DND-41 (cell line): ENCODE measurements at regions not wholly inside any gene's neighbourhood (a gene's known extent, or its start where the extent isn't known, plus 50 kb on each side); places are given as distances from the start of the nearest gene placed in this dataset.

Source experiments
- ATAC-seq: fragments of 200-7000 bp; cut with Tn5 transposase; 3 replicates; pipeline ENCODE4 v1.9.1; 2021; ENCODE audit warnings: low read depth; ENCODE audit not compliant: insufficient read depth
- DNase-seq: peaks from one replicate; pipeline ENCODE4 v3.0.0-alpha.2; 2020
- H2AFZ ChIP-seq: 2 replicates; pipeline ENCODE4 v1.6.0; 2012; ENCODE audit warnings: low read depth, low read length
- H3K27ac ChIP-seq: 2 replicates; pipeline ENCODE4 v1.5.1; 2012; ENCODE audit warnings: low read length, inconsistent platforms
- H3K27me3 ChIP-seq: fragments of 200-600 bp; sonication (generic); 2 replicates; pipeline ENCODE4 v1.6.0; 2012; ENCODE audit warnings: low read length, mild to moderate bottlenecking, inconsistent platforms; ENCODE audit not compliant: insufficient read depth, poor library complexity
- H3K36me3 ChIP-seq: 2 replicates; pipeline ENCODE4 v1.5.1; 2012; ENCODE audit warnings: low read length, inconsistent platforms; ENCODE audit not compliant: insufficient read depth
- H3K4me1 ChIP-seq: 2 replicates; pipeline ENCODE4 v1.5.1; 2012; ENCODE audit warnings: mild to moderate bottlenecking, low read length; ENCODE audit not compliant: insufficient read depth
- H3K4me2 ChIP-seq: 2 replicates; pipeline ENCODE4 v1.6.0; 2012; ENCODE audit warnings: mild to moderate bottlenecking, moderate library complexity, low read length, inconsistent platforms; ENCODE audit not compliant: insufficient read depth
- H3K4me3 ChIP-seq, 2 experiments: fragments of 200-600 bp in 1 of 2; shearing (Covaris generic) in 1 of 2; 2 replicates each; pipeline ENCODE4 v1.5.1; 2012 to 2016; ENCODE audit warnings: inconsistent platforms in 2 of 2, low read length in 2 of 2, mild to moderate bottlenecking in 2 of 2, low read depth in 1 of 2, moderate library complexity in 1 of 2
- H3K79me2 ChIP-seq: 2 replicates; pipeline ENCODE4 v1.6.0; 2012; ENCODE audit warnings: low read length, inconsistent platforms; ENCODE audit not compliant: insufficient read depth
- H3K9ac ChIP-seq: 2 replicates; pipeline ENCODE4 v1.6.0; 2012; ENCODE audit warnings: low read depth, mild to moderate bottlenecking, inconsistent platforms, low read length, moderate library complexity
- H3K9me3 ChIP-seq: 2 replicates; pipeline ENCODE4 v1.5.1; 2012; ENCODE audit warnings: low read length, moderate library complexity, mild to moderate bottlenecking, inconsistent platforms; ENCODE audit not compliant: insufficient read depth, severe bottlenecking
- H4K20me1 ChIP-seq: 2 replicates; pipeline ENCODE4 v1.6.0; 2012; ENCODE audit warnings: low read length; ENCODE audit not compliant: insufficient read depth
- EZH2 ChIP-seq: IDR thresholded peaks from 3 replicates; pipeline ENCODE4 v1.6.1; 2012; ENCODE audit warnings: borderline replicate concordance, low read depth, mild to moderate bottlenecking, moderate library complexity, low read length, inconsistent platforms; ENCODE audit not compliant: severe bottlenecking
- TF ChIP-seq, protein P1 (sequence below): IDR thresholded peaks from 2 replicates; pipeline ENCODE4 v1.5.1; 2012; ENCODE audit warnings: borderline replicate concordance, low read length, moderate library complexity, mild to moderate bottlenecking; ENCODE audit not compliant: poor library complexity, severe bottlenecking; ENCODE audit errors: extremely low read depth

DNA sequence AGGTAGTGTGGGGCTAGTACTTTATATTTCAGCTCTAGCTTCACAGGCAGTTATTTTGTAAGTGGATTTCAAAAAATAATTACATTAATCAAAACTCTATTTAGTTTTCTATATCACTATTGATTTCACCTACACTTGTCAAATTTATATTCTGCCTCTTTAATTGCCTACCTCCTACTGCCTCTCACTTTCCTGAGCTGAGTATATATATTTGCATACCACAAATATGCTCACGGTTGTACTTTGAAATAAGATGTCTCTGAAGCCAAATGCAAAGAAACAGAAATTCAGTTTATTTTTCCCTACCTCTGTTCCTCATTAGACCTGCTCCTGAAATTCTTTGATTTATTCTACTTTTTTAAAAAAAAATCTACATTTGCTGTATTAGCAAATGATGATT lies 309.3 kb upstream of the TGFBR2 start:
- Histone ChIP-seq H3K9me3 (no peaks in the 10 kb centered on the region), H3K27me3 (no peaks in the 10 kb centered on the region), H3K4me2 (no peak overlapping the region), H3K79me2 (no peaks in the 10 kb centered on the region), H3K36me3 (no peaks in the 10 kb centered on the region), H3K4me1 (no peaks in the 10 kb centered on the region; the same call in 1 of the 2 replicates), H3K4me3 (no peak overlapping the region), H2AFZ (no peak overlapping the region), H4K20me1 (no peaks in the 10 kb centered on the region), H3K27ac (no peak overlapping the region), H3K9ac (no peak overlapping the region)
- DNase-seq (no peak), ATAC-seq (no peak)
- TF ChIP-seq, protein P1, sequence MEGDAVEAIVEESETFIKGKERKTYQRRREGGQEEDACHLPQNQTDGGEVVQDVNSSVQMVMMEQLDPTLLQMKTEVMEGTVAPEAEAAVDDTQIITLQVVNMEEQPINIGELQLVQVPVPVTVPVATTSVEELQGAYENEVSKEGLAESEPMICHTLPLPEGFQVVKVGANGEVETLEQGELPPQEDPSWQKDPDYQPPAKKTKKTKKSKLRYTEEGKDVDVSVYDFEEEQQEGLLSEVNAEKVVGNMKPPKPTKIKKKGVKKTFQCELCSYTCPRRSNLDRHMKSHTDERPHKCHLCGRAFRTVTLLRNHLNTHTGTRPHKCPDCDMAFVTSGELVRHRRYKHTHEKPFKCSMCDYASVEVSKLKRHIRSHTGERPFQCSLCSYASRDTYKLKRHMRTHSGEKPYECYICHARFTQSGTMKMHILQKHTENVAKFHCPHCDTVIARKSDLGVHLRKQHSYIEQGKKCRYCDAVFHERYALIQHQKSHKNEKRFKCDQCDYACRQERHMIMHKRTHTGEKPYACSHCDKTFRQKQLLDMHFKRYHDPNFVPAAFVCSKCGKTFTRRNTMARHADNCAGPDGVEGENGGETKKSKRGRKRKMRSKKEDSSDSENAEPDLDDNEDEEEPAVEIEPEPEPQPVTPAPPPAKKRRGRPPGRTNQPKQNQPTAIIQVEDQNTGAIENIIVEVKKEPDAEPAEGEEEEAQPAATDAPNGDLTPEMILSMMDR, result no peak
- TF ChIP-seq EZH2, result no peak

DNA sequence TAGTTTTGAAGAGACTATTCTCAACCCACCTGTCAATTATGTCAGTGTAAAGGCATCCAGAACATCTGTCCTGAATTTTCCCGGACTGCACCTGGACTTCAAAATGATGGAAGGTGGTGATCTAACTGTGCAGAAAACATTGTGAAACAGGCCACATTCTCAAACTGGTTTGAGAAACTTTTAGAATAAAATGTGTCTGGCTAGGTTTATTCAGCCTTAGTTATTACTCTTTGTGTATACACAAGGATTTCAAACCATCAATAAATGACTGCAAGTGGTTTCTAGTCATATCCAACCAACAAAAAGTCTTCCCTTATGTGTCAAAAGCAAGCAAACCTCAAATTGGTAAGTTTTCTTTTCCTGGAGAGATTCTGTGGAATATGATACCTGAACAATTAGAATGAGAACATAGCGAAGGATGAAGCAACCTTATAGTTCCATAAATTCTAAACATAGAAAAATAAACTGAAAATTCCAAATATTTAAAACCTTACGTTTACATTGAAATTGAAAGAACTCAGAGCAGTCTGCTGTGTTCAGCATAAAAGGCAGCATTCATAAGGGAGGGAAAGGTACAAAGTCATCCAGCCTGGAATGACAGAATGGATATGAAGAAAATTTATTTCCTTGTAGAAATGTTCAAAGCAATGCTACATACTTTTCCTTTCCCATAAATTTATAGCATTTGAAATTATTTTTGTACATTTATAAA lies 306.6 kb upstream of the TGFBR2 start:
- TF ChIP-seq, protein P1, result no peak
- no peak for TF ChIP-seq EZH2
- Histone ChIP-seq H2AFZ (no peak overlapping the region), H3K4me2 (no peak overlapping the region)

DNA sequence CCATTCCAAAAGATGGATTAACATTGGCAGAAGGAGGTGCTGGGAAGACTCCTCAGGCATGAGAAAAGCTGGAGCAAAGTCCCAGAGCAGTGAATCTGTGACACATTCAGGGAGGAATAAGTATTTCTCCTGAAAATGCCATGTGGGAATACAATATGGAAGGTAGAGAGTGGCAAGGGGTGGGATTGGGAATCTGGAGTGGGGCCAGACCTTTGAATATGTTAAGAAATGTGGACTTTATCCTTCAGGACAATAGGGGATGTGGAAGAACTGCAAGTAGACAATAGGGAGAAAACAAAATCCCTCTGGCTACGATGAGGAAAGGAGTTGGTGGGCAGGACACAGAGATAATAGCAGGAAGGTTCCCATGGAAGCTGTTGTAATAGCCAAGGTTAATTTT lies 305.6 kb upstream of the TGFBR2 start:
- no peak overlapping the region for H3K4me3 ChIP-seq
- no peaks in the 10 kb centered on the region for H4K20me1 ChIP-seq
- TF ChIP-seq, protein P1, result no peak
- TF ChIP-seq EZH2, result no peak
- H3K79me2 ChIP-seq, result no peaks in the 10 kb centered on the region
- ATAC-seq, result no peak
- no peak overlapping the region for H3K9ac ChIP-seq
- DNase-seq, result no peak
- no peaks in the 10 kb centered on the region for H3K36me3 ChIP-seq
- H2AFZ ChIP-seq, result no peak overlapping the region
- no peak overlapping the region for H3K4me2 ChIP-seq
- peaks cover 2% of the 10 kb centered on the region for H3K9me3 ChIP-seq
- no peak overlapping the region for H3K27ac ChIP-seq
- H3K4me1 ChIP-seq, result no peaks in the 10 kb centered on the region
- no peaks in the 10 kb centered on the region for H3K27me3 ChIP-seq

More for the DNA sequence above, 306.6 kb upstream of the TGFBR2 start:
- no peaks in the 10 kb centered on the region for H3K27me3 ChIP-seq
- peaks cover 2% of the 10 kb centered on the region for H3K9me3 ChIP-seq
- H3K4me1 ChIP-seq, result no peaks in the 10 kb centered on the region
- H3K27ac ChIP-seq, result no peak overlapping the region
- H4K20me1 ChIP-seq, result no peaks in the 10 kb centered on the region
- no peaks in the 10 kb centered on the region for H3K79me2 ChIP-seq
- H3K9ac ChIP-seq, result no peak overlapping the region
- no peaks in the 10 kb centered on the region for H3K36me3 ChIP-seq
- no peak overlapping the region for H3K4me3 ChIP-seq
- DNase-seq, result no peak
- ATAC-seq, result no peak
